GM23338 (cell line): ENCODE measurements at regions not wholly inside any gene's neighbourhood (a gene's known extent, or its start where the extent isn't known, plus 50 kb on each side); places are given as distances from the start of the nearest gene placed in this dataset.

Experiments used
- CTCF ChIP-seq, 2 experiments: fragments of 200-600 bp in 1 of 2; sonication (generic) in 1 of 2; conservative IDR thresholded peaks; 2 replicates each; pipeline versions ENCODE4 v1.5.1 to v1.6.1; 2016 to 2017; ENCODE audit warnings: antibody characterized with exemption in 2 of 2, low read depth in 2 of 2, mild to moderate bottlenecking in 2 of 2, moderate library complexity in 1 of 2
- ETS1 ChIP-seq: IDR thresholded peaks from 2 replicates; pipeline ENCODE4 v1.6.1; 2016; ENCODE audit warnings: antibody characterized with exemption
- EZH2 ChIP-seq: fragments of 200-600 bp; sonication (generic); IDR thresholded peaks from one replicate; pipeline ENCODE4 v1.8.0; 2017; ENCODE audit warnings: antibody characterized with exemption, mild to moderate bottlenecking, low read depth; ENCODE audit not compliant: unreplicated experiment
- POLR2AphosphoS5 ChIP-seq: IDR thresholded peaks from 2 replicates; pipeline ENCODE4 v1.6.1; 2016; ENCODE audit warnings: antibody characterized with exemption, low read depth

DNA sequence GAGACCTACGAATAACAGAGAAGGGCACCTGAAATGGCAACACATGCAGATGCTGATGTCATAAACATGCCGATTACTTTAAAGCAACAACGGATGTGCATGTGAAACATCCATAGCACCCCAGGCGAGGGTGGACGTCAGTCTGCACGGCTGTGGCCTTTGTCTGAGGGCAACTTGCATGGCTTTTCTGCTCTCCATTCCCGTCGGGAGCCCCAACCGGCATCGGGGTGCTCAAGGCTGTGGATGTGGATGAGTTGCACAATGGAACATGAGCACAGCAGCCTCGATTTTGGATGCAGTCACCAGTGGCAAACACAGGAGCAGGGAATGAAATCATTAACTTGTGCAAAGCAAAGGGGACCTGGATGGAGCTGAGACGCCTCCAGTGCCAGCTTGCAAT, 298.2 kb upstream of the SALL3 start:
- TF ChIP-seq EZH2 = no peak
- TF ChIP-seq CTCF (conservative IDR thresholded peaks at IDR 0.05; ENCODE audit: low read depth in 2 of 2) = no peak
- no peak for TF ChIP-seq POLR2AphosphoS5
- TF ChIP-seq ETS1 = no peak
